ENCODE measurements at regions not wholly inside any gene's neighbourhood (a gene's known extent, or its start where the extent isn't known, plus 50 kb on each side); places are given as distances from the start of the nearest gene placed in this dataset.

GRCh38 chr15:70252056-70252950 is 154.6 kb upstream of the TLE3 start:
- Histone ChIP-seq H3K27me3 (ENCODE audit: insufficient read depth, poor library complexity, severe bottlenecking) (no peaks in the 10 kb centered on the region), H3K27ac (replicated peaks) (no peak overlapping the region), H3K4me3 (replicated peaks; ENCODE audit: insufficient read depth, low read length) (no peak overlapping the region)
- no peak for DNase-seq (ENCODE audit: low read depth in 1 of 2, low spot score in 1 of 2)
- no peak for TF ChIP-seq SPI1 (IDR thresholded peaks at IDR 0.05; ENCODE audit: borderline replicate concordance, low read depth)
- TF ChIP-seq REST (IDR thresholded peaks at IDR 0.05; ENCODE audit: insufficient replicate concordance, low read depth): no peak
- TF ChIP-seq CTCF (IDR thresholded peaks at IDR 0.05; ENCODE audit: insufficient read depth, low read length): no peak
- no peak for TF ChIP-seq POLR2AphosphoS5 (IDR thresholded peaks at IDR 0.05; ENCODE audit: low read depth)
- no peak for TF ChIP-seq GABPA (IDR thresholded peaks at IDR 0.05; ENCODE audit: low read depth)

GRCh38 chr15:70251246-70251990 is 153.7 kb upstream of the TLE3 start:
- H3K27ac ChIP-seq (replicated peaks): no peak overlapping the region
- H3K4me3 ChIP-seq (replicated peaks; ENCODE audit: insufficient read depth, low read length): no peak overlapping the region
- no peak for TF ChIP-seq CTCF (IDR thresholded peaks at IDR 0.05; ENCODE audit: insufficient read depth, low read length)
- TF ChIP-seq REST (IDR thresholded peaks at IDR 0.05; ENCODE audit: insufficient replicate concordance, low read depth): no peak
- no peak for TF ChIP-seq SPI1 (IDR thresholded peaks at IDR 0.05; ENCODE audit: borderline replicate concordance, low read depth)
- TF ChIP-seq GABPA (IDR thresholded peaks at IDR 0.05; ENCODE audit: low read depth): no peak
- TF ChIP-seq POLR2AphosphoS5 (IDR thresholded peaks at IDR 0.05; ENCODE audit: low read depth): no peak
- no peak for DNase-seq (ENCODE audit: low read depth in 1 of 2, low spot score in 1 of 2)
- H3K27me3 ChIP-seq (ENCODE audit: insufficient read depth, poor library complexity, severe bottlenecking): no peaks in the 10 kb centered on the region

GRCh38 chr15:70250208-70251201 is 152.8 kb upstream of the TLE3 start:
- DNase-seq (ENCODE audit: low read depth in 1 of 2, low spot score in 1 of 2): no peak
- TF ChIP-seq CTCF (IDR thresholded peaks at IDR 0.05; ENCODE audit: insufficient read depth, low read length) (no peak), GABPA (IDR thresholded peaks at IDR 0.05; ENCODE audit: low read depth) (no peak), SPI1 (IDR thresholded peaks at IDR 0.05; ENCODE audit: borderline replicate concordance, low read depth) (no peak), REST (IDR thresholded peaks at IDR 0.05; ENCODE audit: insufficient replicate concordance, low read depth) (no peak), POLR2AphosphoS5 (IDR thresholded peaks at IDR 0.05; ENCODE audit: low read depth) (no peak)
- Histone ChIP-seq H3K27ac (replicated peaks) (no peak overlapping the region), H3K27me3 (ENCODE audit: insufficient read depth, poor library complexity, severe bottlenecking) (no peaks in the 10 kb centered on the region), H3K4me3 (replicated peaks; ENCODE audit: insufficient read depth, low read length) (no peak overlapping the region)
